GM12865 (cell line): ENCODE measurements at regions not wholly inside any gene's neighbourhood (a gene's known extent, or its start where the extent isn't known, plus 50 kb on each side); places are given as distances from the start of the nearest gene placed in this dataset.
"Not testable (repeated sequence)": the region's sequence is repeated elsewhere in the genome, so short reads cannot be mapped to it uniquely, and the experiment has no call there.

Experiments used
- DNase-seq: peaks from one replicate; pipeline ENCODE4 v3.0.0; 2010; ENCODE audit warnings: low read depth
- H3K4me3 ChIP-seq: 2 replicates; pipeline ENCODE4 v1.5.1; 2011; ENCODE audit warnings: mild to moderate bottlenecking, low read depth, low read length, control low read depth
- CTCF ChIP-seq: IDR thresholded peaks from 2 replicates; pipeline ENCODE4 v1.5.1; 2011; ENCODE audit warnings: low read length, control low read depth, low read depth, inconsistent platforms; ENCODE audit not compliant: insufficient read depth; ENCODE audit errors: missing control alignments

DNA sequence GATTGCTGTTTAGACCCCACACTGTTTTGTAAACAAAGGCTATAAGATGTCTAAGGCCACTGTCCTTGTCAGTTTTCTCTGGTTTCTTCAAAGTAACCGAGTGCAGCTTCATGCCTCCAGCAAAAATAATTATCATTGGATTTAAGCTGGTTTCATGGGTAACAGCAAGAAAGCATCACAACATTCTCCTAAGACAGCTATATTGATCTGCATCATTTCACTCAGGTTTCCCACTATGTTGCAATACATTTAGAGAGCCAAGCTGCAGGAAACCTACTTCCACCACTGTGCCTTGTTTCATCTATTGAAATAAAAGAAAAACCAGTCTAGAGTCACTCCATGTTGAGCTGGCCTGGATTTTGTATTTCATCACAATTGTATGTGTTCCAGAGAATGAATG, 351.4 kb downstream of the OXSM start:
- no peak for DNase-seq
- no peak overlapping the region for H3K4me3 ChIP-seq
- no peak for TF ChIP-seq CTCF

DNA sequence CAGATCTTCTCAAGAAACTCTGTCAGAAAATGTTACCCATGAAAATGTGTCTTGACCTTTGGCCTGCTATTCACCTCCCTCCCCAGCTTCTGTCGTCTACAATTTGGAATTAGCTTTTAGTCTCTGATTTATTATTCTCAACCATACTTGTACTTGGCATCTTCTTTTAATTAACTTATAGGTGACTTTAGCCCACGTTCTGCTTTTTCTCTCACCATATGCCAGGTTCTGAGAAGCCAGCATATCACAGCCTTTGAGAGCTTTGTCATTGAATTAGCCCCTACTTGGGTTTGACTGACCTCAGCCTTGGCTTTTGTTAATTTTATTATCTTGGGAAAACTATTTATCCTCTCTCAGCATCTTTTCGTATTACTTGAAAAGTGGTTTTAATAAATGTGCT, 355.9 kb downstream of the OXSM start:
- H3K4me3 ChIP-seq, result no peak overlapping the region
- no peak for DNase-seq
- no peak for TF ChIP-seq CTCF

DNA sequence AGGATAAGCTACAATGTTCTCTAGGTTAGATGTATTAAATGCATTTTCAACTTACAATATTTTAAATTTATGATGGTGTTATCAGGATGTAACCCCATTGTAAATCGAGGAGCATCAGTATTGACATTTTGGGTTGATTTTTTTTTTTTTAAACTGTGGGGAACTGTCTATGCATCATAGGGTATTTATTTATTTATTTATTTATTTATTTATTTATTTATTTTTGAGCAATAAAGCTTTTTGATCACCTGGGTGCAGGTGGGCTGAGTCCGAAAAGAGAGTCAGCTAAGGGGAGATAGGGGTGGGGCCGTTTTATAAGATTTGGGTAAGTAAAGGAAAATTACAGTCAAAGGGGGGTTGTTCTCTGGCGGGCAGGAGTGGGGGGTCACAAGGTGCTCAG, 367.5 kb downstream of the OXSM start:
- not testable (repeated sequence) for H3K4me3 ChIP-seq

DNA sequence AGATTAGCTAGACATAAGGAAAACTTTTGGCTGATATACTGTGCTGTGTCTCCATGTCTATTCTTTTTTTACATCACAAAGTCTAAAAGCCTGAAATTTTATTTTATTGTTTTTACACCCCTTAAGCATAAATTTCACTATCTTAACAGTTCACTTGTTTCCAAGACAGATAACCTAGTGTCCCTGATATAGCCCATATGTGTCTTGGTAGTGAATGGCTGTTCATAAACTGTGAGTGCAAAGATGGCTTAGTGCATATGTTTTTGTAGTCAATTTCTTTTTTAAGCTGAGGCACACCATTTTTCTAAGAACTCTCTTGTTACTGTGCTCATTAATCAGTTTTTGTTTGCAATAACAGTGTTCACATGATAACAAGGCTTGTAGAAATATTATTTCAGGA, 381.1 kb downstream of the OXSM start:
- no peak for TF ChIP-seq CTCF
- DNase-seq, result no peak
- H3K4me3 ChIP-seq, result no peak overlapping the region

More for the DNA sequence above, 367.5 kb downstream of the OXSM start:
- not testable (repeated sequence) for DNase-seq

DNA sequence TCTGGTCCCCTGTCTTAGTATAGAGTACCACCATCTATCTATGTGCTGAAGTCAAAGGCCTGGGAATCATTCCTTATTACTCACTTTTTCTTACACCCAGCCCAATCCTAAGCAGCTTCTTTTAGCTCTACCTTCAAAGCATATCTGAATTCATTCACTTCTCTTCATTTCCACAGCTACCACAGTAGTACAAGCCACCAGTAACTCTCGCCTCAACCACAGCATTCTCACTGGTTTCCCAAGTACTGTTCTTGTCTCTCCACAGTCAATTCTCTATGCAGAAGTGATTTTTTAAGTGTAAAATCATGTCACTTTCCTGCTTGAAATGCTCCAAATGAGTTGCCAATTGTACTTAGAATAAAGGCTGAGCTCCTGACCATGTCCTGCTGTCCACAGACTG, 401.7 kb downstream of the OXSM start:
- no peak for DNase-seq
- TF ChIP-seq CTCF, result no peak
- no peak overlapping the region for H3K4me3 ChIP-seq

DNA sequence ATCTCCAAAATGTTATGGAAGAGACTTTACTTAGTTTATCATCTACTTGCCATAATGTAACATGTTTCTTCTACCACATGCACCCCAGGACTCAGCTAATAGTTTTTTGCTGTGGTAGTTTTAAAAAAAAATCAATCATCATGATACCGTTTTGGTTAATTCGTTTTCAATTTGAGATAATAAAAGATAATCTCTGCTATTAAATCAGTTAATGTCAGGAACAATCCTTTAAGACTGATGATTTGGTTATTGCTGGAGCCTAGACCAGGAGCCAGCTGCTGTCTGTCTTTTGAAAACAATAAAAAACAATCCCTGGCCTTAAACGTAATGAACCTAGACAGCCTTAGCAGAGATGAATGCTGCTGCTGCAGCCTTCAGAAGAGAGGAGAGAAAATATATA, 403.7 kb downstream of the OXSM start:
- no peak for DNase-seq
- no peak overlapping the region for H3K4me3 ChIP-seq
- TF ChIP-seq CTCF, result no peak

- no peak for DNase-seq
- H3K4me3 ChIP-seq, result no peak overlapping the region
Observed at GRCh38 chr3:26196781-26197180, 406.9 kb downstream of the OXSM start.

More at GRCh38 chr3:26196781-26197180, 406.9 kb downstream of the OXSM start:
- no peak for TF ChIP-seq CTCF
